Amniotic stem cell (primary cell): ENCODE measurements at regions not wholly inside any gene's neighbourhood (a gene's known extent, or its start where the extent isn't known, plus 50 kb on each side); places are given as distances from the start of the nearest gene placed in this dataset.
"Not testable (repeated sequence)": the region's sequence is repeated elsewhere in the genome, so short reads cannot be mapped to it uniquely, and the experiment has no call there.

ENCODE experiments used
- DNase-seq: peaks from one replicate; lab custom pipeline; 2025; lab: John Stamatoyannopoulos, UW

- DNase-seq = no peak
Measured at GRCh38 chr1:177710696-177711620, 258.9 kb downstream of the SEC16B start.

GRCh38 chr1:177708406-177708805 lies 261.5 kb downstream of the SEC16B start:
- DNase-seq = no peak

- DNase-seq = no peak
Measured at GRCh38 chr1:177706977-177707376, 262.9 kb downstream of the SEC16B start.

GRCh38 chr1:177705839-177706238 lies 264.0 kb downstream of the SEC16B start:
- no peak for DNase-seq

GRCh38 chr1:177703888-177704446 lies 265.9 kb downstream of the SEC16B start:
- no peak for DNase-seq

- DNase-seq = no peak
Measured at GRCh38 chr1:177701654-177702353, 268.1 kb downstream of the SEC16B start.

- DNase-seq = no peak
Measured at GRCh38 chr1:177700856-177701255, 269.0 kb downstream of the SEC16B start.

GRCh38 chr1:177690996-177691395 lies 278.9 kb downstream of the SEC16B start:
- no peak for DNase-seq

- DNase-seq = no peak
Measured at GRCh38 chr1:177687544-177687943, 282.3 kb downstream of the SEC16B start.

GRCh38 chr1:177686933-177687332 lies 282.9 kb downstream of the SEC16B start:
- no peak for DNase-seq

GRCh38 chr1:177669161-177669560 lies 300.7 kb downstream of the SEC16B start:
- DNase-seq = no peak

GRCh38 chr1:177665935-177666334 lies 303.9 kb downstream of the SEC16B start:
- DNase-seq = no peak

- DNase-seq = not testable (repeated sequence)
Measured at GRCh38 chr1:177664742-177665141, 305.1 kb downstream of the SEC16B start.

- DNase-seq = no peak
Measured at GRCh38 chr1:177660188-177660587, 309.7 kb downstream of the SEC16B start.

GRCh38 chr1:177659281-177659680 lies 310.6 kb downstream of the SEC16B start:
- no peak for DNase-seq

GRCh38 chr1:177656598-177656997 lies 313.3 kb downstream of the SEC16B start:
- no peak for DNase-seq

GRCh38 chr1:177650947-177651346 lies 318.9 kb downstream of the SEC16B start:
- DNase-seq = no peak

- no peak for DNase-seq
Measured at GRCh38 chr1:177648731-177649265, 321.1 kb downstream of the SEC16B start.

GRCh38 chr1:177648138-177648537 lies 321.7 kb downstream of the SEC16B start:
- DNase-seq = no peak

- no peak for DNase-seq
Measured at GRCh38 chr1:177646757-177647730, 322.8 kb downstream of the SEC16B start.

- DNase-seq = no peak
Measured at GRCh38 chr1:177645491-177646190, 324.2 kb downstream of the SEC16B start.
